Choroid plexus epithelial cell (primary cell): ENCODE measurements at regions not wholly inside any gene's neighbourhood (a gene's known extent, or its start where the extent isn't known, plus 50 kb on each side); places are given as distances from the start of the nearest gene placed in this dataset.
A peak's percentile ranks its signal among the peaks of the same experiment; 100 is the strongest.

Source experiments
- DNase-seq: peaks from one replicate; pipeline ENCODE4 v3.0.0-alpha.2; 2010; ENCODE audit warnings: low read depth
- H3K4me3 ChIP-seq: 2 replicates; pipeline ENCODE4 v1.5.1; 2011; ENCODE audit warnings: low read depth, mild to moderate bottlenecking, control low read depth, low read length, moderate library complexity
- CTCF ChIP-seq: conservative IDR thresholded peaks from 2 replicates; pipeline ENCODE4 v1.5.1; 2011; ENCODE audit warnings: low read depth, mild to moderate bottlenecking, control low read depth, inconsistent platforms, low read length, moderate library complexity

- H3K4me3 ChIP-seq = no peak overlapping the region
- no peak for DNase-seq
- no peak for TF ChIP-seq CTCF
These were observed 479.6 kb downstream of the ADAMTS20 start for GRCh38 chr12:43072431-43072830.

GRCh38 chr12:43069768-43070221, 480.2 kb upstream of the PRICKLE1 start:
- TF ChIP-seq CTCF = no peak
- H3K4me3 ChIP-seq = no peak overlapping the region
- peak; percentile 31 for DNase-seq

- no peak overlapping the region for H3K4me3 ChIP-seq
- peak; percentile 15 for DNase-seq
- no peak for TF ChIP-seq CTCF
These were observed 476.9 kb upstream of the PRICKLE1 start for GRCh38 chr12:43066471-43066870.

- H3K4me3 ChIP-seq = no peak overlapping the region
- DNase-seq = peak; percentile 87
- no peak for TF ChIP-seq CTCF
These were observed 474.1 kb upstream of the PRICKLE1 start for GRCh38 chr12:43063650-43064049.

- no peak for DNase-seq
- TF ChIP-seq CTCF = no peak
- no peak overlapping the region for H3K4me3 ChIP-seq
These were observed 472.8 kb upstream of the PRICKLE1 start for GRCh38 chr12:43062201-43062895.

GRCh38 chr12:43060742-43061141, 471.2 kb upstream of the PRICKLE1 start:
- no peak overlapping the region for H3K4me3 ChIP-seq
- no peak for DNase-seq
- TF ChIP-seq CTCF = no peak

GRCh38 chr12:43058616-43059015, 469.1 kb upstream of the PRICKLE1 start:
- H3K4me3 ChIP-seq = no peak overlapping the region
- no peak for TF ChIP-seq CTCF
- no peak for DNase-seq
